ENCODE measurements at regions not wholly inside any gene's neighbourhood (a gene's known extent, or its start where the extent isn't known, plus 50 kb on each side); places are given as distances from the start of the nearest gene placed in this dataset.
"Not testable (repeated sequence)": the region's sequence is repeated elsewhere in the genome, so short reads cannot be mapped to it uniquely, and the experiment has no call there.

DNA sequence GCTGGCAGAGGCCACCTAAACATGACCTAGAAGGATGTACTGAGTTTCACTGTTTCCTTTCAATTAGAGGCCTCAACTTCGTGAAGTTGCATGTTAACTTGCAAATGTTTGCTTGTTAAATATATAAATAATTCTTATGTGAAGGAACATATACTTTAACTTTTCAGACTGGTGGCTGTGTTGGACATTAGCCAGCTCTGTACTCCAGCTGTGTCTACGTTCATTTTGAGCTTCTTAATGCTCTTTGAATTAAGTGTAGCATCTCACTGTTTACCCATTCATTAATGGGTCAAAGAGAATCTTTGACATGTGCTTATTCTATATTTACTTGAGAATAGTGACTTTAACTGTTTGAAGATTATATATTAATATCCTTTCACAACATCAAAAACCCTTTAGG, 823.2 kb upstream of the ID2 start:
- H3K4me3 ChIP-seq (ENCODE audit: low read depth, low read length) = no peak overlapping the region
- DNase-seq (ENCODE audit: low read depth) = no peak
- TF ChIP-seq, protein P1, sequence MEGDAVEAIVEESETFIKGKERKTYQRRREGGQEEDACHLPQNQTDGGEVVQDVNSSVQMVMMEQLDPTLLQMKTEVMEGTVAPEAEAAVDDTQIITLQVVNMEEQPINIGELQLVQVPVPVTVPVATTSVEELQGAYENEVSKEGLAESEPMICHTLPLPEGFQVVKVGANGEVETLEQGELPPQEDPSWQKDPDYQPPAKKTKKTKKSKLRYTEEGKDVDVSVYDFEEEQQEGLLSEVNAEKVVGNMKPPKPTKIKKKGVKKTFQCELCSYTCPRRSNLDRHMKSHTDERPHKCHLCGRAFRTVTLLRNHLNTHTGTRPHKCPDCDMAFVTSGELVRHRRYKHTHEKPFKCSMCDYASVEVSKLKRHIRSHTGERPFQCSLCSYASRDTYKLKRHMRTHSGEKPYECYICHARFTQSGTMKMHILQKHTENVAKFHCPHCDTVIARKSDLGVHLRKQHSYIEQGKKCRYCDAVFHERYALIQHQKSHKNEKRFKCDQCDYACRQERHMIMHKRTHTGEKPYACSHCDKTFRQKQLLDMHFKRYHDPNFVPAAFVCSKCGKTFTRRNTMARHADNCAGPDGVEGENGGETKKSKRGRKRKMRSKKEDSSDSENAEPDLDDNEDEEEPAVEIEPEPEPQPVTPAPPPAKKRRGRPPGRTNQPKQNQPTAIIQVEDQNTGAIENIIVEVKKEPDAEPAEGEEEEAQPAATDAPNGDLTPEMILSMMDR (conservative IDR thresholded peaks at IDR 0.05; ENCODE audit: low read depth, low read length) = no peak

DNA sequence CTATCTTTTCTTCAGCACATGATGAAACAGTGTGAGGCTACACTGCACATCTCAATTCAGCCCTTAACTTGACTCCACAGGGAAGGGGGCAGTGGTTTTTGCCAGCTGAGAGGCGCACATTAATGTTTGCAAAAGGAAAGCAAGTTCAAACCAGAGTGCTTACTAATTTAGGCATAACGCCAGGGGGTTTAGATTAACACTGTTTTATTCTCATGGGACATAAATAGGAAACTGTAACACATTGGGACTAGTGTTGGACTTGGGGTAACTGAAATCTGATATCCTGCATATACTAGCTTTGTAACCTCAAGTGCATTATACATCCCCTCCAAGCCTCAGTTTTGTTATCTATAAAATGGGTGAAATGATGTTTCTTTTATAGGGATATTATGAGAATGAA, 821.2 kb upstream of the ID2 start:
- no peak for DNase-seq (ENCODE audit: low read depth)
- no peak overlapping the region for H3K4me3 ChIP-seq (ENCODE audit: low read depth, low read length)
- TF ChIP-seq, protein P1 (conservative IDR thresholded peaks at IDR 0.05; ENCODE audit: low read depth, low read length) = no peak

DNA sequence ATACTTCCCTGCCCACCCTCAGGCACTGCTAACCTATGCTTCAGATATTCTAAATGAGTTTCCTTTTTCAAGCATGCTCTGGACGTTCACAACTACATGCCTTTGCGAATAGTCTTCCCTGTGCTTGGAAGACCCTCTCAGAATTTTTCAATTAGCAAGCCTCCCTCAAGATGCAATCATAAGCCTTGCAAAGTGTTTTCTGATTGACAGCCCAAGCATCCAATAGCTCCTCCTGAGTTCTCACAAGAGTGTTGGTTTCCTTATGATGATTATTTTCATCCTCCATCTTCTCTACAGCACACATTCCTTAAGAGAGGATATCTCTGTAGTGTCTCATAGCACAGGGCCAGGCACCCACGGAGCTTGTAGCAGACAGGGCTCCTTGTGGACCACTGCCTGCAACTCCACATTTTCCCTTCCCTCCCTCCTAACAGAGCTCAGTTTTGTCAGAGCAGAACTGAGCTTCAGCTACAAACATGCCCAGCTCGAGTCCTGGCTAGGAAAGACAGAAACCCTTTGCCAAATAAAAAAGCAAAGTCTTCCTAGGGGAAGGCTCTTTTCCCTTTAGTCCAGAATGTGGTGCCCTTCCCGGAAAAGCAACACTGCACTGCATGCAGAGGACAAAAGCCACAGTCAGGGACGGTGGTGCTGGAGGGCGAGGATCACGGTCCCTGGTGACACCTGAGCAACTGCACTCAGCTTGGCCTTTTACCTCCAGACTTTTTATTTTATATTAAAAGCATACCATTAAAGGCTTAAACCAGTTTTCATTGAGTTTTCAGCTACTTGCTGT, 819.8 kb upstream of the ID2 start:
- TF ChIP-seq, protein P1 (conservative IDR thresholded peaks at IDR 0.05; ENCODE audit: low read depth, low read length) = no peak
- no peak for DNase-seq (ENCODE audit: low read depth)
- no peak overlapping the region for H3K4me3 ChIP-seq (ENCODE audit: low read depth, low read length)

DNA sequence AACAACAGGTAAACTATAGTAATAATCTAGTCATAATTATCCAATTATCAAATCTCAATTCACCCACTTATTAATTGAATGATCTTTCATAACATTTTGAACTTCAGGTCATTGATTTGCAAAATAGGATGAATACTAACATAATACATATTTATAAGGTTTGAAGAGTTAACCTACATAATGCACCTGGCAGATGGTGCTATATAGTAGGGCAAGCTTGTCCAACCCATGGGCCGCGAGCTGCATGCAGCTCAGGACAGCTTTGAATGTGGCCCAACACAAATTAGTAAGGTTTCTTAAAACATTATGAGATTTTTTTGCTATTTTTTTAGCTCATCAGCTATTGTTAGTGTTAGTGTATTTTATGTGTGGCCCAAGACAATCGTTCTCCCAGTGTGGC, 815.8 kb upstream of the ID2 start:
- no peak for DNase-seq (ENCODE audit: low read depth)
- no peak overlapping the region for H3K4me3 ChIP-seq (ENCODE audit: low read depth, low read length)
- TF ChIP-seq, protein P1 (conservative IDR thresholded peaks at IDR 0.05; ENCODE audit: low read depth, low read length) = no peak

DNA sequence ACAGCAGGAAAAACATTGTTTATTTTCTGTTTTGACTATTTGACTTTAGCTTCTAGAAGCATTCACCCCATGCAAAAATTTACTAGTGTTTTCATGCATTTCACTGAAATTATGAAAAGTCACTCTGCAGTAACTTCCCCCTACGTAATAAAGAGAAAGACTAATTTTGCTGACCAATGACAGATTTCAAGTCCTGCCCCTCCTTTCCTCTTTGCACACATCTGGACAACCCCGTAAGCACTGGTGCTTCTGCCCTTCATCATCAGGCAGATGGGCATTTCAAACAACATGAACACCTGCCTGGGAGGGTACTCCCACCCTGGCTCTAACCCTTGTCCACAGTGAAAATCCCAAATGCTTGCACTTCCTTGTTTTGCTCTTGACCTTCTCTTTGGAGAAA, 815.0 kb upstream of the ID2 start:
- no peak for DNase-seq (ENCODE audit: low read depth)
- no peak overlapping the region for H3K4me3 ChIP-seq (ENCODE audit: low read depth, low read length)
- TF ChIP-seq, protein P1 (conservative IDR thresholded peaks at IDR 0.05; ENCODE audit: low read depth, low read length) = no peak

DNA sequence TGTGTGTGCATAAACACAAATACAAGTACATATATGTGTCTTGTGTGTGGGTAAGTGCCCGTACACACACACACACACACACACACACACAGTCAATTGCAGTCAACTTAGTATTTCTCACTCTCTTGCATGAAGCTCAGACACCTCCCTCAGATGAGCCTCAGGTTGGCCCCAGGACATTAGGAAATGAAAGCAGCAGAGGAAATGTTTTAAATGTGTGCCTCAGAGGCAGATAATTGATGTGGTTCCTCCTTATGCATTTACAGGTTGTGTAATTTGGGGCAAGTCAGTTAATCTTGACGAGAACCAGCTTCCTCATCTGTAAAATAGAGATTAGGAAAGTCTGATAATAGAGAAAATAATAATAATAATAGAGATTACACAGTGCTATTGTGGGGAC, 814.0 kb upstream of the ID2 start:
- TF ChIP-seq, protein P1 (conservative IDR thresholded peaks at IDR 0.05; ENCODE audit: low read depth, low read length) = no peak

DNA sequence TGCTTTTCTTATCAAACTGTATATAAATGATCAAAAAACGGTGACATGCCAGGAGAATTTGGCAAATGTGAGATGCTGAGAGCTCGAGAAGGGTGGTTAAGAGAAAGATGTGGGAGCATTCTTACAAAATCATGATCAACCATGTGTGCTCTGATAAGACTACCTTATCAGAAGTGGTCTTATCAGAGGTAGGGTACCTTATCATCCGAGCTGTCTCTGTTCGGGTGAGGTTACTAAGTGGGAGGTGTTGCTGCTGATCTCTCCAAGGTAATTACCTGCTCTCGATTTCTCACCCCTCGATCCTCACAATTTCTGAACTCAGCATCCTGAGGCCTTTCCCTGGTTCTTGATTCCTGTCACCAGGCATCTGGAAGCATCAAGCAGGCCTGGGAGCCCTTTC, 813.0 kb upstream of the ID2 start:
- DNase-seq (ENCODE audit: low read depth) = no peak
- TF ChIP-seq, protein P1 (conservative IDR thresholded peaks at IDR 0.05; ENCODE audit: low read depth, low read length) = no peak
- no peak overlapping the region for H3K4me3 ChIP-seq (ENCODE audit: low read depth, low read length)

More for the DNA sequence above, 814.0 kb upstream of the ID2 start:
- no peak overlapping the region for H3K4me3 ChIP-seq (ENCODE audit: low read depth, low read length)
- no peak for DNase-seq (ENCODE audit: low read depth)

DNA sequence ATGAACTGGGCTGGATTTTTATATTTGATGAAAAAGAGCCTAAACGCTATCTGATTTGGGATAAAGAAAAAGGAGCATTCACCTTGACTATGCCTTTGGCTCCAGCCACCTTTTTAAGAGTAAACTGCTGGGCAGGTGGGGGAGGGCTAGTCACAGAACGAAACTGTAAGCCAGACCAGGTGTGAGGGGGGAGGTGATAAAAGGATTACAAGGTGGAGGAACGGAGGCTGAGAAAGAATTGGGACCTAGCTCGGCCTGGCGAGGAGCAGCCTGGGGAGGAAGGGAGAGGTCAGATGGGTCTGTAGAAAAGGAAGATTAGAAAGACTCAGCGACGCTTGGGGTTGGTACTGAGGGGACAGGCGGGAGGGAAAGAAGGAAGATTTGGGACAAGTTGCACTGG, 805.4 kb upstream of the ID2 start:
- H3K4me3 ChIP-seq (ENCODE audit: low read depth, low read length); DNase-seq (ENCODE audit: low read depth): not testable (repeated sequence)

DNA sequence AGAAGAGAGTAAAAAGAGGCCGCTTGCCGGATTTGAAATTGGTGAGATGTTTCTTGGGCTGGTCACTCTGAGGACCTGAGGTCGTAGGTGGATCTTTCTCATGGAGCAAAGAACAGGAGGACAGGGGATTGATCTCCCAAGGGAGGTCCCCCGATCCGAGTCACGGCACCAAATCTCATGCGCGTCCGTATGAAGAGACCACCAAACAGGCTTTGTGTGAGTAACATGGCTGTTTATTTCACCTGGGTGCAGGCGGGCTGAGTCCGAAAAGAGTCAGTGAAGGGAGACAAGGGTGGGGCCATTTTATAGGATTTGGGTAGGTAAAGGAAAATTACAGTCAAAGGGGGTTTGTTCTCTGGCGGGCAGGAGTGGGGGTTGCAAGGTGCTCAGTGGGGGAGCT, 803.6 kb upstream of the ID2 start:
- H3K4me3 ChIP-seq (ENCODE audit: low read depth, low read length); DNase-seq (ENCODE audit: low read depth): not testable (repeated sequence)

All from epithelial cell of proximal tubule (primary cell).